Activated CD8-positive, alpha-beta T cell treated with anti-CD3 and anti-CD28 coated beads for 36 hours (primary cell): ENCODE measurements at regions not wholly inside any gene's neighbourhood (a gene's known extent, or its start where the extent isn't known, plus 50 kb on each side); places are given as distances from the start of the nearest gene placed in this dataset.

Experiments
- ATAC-seq: fragments of 200-7000 bp; cut with Tn5 transposase; one replicate; pipeline ENCODE4 v1.10.0; 2021; ENCODE audit warnings: mild to moderate bottlenecking, moderate library complexity
- CTCF ChIA-PET: fragments of 350-600 bp; sonication (Branson Sonifier 250); formaldehyde crosslinking; loops from one replicate; lab custom pipeline; 2021; ENCODE audit warnings: antibody characterized with exemption; lab: Charles Lee
- POLR2A ChIA-PET: fragments of 350-600 bp; sonication (Branson Sonifier 250); formaldehyde crosslinking; loops from one replicate; lab custom pipeline; 2021; ENCODE audit warnings: antibody characterized with exemption; lab: Charles Lee
- DNase-seq: peaks from one replicate; pipeline ENCODE4 v3.0.0-alpha.2; 2020
- H3K27ac Mint-ChIP-seq: one replicate; pipeline ENCODE4 v1.8.0; 2021; ENCODE audit warnings: mild to moderate bottlenecking, mixed read lengths
- H3K27me3 Mint-ChIP-seq: one replicate; pipeline ENCODE4 v1.8.0; 2021; ENCODE audit warnings: mixed read lengths
- H3K36me3 Mint-ChIP-seq: one replicate; pipeline ENCODE4 v1.8.0; 2021; ENCODE audit warnings: low read depth, mixed read lengths
- H3K4me1 Mint-ChIP-seq: one replicate; pipeline ENCODE4 v1.8.0; 2021; ENCODE audit warnings: low read depth, mixed read lengths
- H3K4me3 Mint-ChIP-seq: one replicate; pipeline ENCODE4 v1.8.0; 2021; ENCODE audit warnings: mild to moderate bottlenecking, moderate library complexity, mixed read lengths
- H3K9me3 Mint-ChIP-seq: one replicate; pipeline ENCODE4 v1.8.0; 2021; ENCODE audit warnings: mixed read lengths
- intact Hi-C: fragments of 100-400 bp; cut with micrococcal nuclease; formaldehyde crosslinking; loops from one replicate; pipeline ENCODE4 v1.10.0; 2022
- TF ChIP-seq, protein P1 (sequence below): fragments of 200-600 bp; IDR thresholded peaks from one replicate; pipeline ENCODE4 v1.8.0; 2022; ENCODE audit warnings: antibody characterized with exemption, mild to moderate bottlenecking

DNA sequence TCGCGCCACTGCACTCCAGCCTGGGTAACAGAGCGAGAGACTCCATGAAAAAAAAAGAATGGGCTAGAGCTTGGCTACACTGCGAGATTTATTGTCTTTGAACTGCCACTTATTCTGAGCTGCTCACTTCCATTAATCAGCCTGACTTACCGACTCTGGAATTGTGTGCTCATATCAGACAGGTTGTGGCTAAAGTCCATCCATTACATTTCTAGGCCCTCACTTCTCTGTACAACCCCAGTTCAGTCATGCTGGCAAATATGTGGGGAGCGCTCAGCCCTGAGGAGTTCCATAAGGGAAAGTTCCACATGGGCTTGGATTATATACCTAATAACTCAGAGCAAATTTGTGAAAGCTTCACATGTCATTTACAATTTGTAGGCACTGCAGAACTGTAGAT, 270.6 kb downstream of the TRIML1 start:
- Mint-ChIP-seq H3K36me3 (no peaks in the 10 kb centered on the region), H3K4me3 (no peak overlapping the region), H3K9me3 (peaks cover 6% of the 10 kb centered on the region), H3K27ac (no peak overlapping the region), H3K4me1 (no peaks in the 10 kb centered on the region), H3K27me3 (no peaks in the 10 kb centered on the region)
- intact Hi-C loops = no loop called here
- ATAC-seq (no peak), DNase-seq (no peak)
- ChIA-PET POLR2A (no interaction called here), CTCF (interaction anchor here (1.1 kb wide), 1 partner anchor 15 kb away, joined by 3 read pairs; no protein-coding TSS in a partner anchor)
- TF ChIP-seq, protein P1, sequence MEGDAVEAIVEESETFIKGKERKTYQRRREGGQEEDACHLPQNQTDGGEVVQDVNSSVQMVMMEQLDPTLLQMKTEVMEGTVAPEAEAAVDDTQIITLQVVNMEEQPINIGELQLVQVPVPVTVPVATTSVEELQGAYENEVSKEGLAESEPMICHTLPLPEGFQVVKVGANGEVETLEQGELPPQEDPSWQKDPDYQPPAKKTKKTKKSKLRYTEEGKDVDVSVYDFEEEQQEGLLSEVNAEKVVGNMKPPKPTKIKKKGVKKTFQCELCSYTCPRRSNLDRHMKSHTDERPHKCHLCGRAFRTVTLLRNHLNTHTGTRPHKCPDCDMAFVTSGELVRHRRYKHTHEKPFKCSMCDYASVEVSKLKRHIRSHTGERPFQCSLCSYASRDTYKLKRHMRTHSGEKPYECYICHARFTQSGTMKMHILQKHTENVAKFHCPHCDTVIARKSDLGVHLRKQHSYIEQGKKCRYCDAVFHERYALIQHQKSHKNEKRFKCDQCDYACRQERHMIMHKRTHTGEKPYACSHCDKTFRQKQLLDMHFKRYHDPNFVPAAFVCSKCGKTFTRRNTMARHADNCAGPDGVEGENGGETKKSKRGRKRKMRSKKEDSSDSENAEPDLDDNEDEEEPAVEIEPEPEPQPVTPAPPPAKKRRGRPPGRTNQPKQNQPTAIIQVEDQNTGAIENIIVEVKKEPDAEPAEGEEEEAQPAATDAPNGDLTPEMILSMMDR = no peak

DNA sequence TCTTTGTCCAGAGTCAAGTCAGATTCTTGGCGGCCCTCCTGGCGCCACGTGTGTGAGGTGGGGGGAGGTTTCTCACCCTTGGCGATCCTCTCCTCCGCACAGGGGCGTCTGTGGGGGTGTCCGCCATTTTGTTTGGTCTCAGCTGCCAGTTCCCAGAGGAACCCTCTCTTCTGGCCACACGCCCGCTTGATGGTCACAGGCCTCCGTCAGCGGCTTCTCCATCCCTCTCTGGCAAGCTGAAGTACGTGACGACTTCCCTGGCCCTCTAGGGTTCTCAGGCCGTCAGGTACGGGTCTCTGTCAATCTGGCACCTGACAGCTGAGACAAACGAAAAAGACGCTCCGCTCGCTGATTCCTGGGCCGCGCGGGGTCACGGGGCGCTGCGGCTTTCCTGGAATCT, 272.6 kb downstream of the TRIML1 start:
- Mint-ChIP-seq H3K4me3 (no peak overlapping the region), H3K4me1 (no peaks in the 10 kb centered on the region), H3K9me3 (peaks cover 12% of the 10 kb centered on the region), H3K27ac (no peak overlapping the region), H3K36me3 (no peaks in the 10 kb centered on the region), H3K27me3 (no peaks in the 10 kb centered on the region)
- ChIA-PET CTCF (no interaction called here), POLR2A (no interaction called here)
- TF ChIP-seq, protein P1 = no peak
- DNase-seq (no peak), ATAC-seq (no peak)
- intact Hi-C loops = no loop called here

DNA sequence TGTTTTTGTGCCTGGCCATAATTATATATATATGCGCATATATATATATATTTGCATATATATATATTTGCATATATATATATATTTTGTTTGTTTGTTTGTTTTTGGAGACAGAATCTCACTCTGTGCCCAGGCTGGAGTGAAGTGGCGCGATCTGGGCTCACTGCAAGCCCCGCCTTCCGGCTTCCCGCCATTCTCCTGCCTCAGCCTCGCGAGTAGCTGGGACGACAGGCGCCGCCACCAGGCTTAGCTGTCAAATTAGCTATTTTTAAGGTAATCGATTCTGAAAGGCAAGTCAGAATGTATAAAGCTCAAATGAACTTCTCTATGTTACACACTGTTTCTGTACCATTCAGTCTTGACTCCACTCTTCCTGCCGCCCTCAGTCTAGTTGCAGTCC, 273.3 kb downstream of the TRIML1 start:
- no peak overlapping the region for H3K27ac Mint-ChIP-seq
- H3K4me3 Mint-ChIP-seq = no peak overlapping the region
- DNase-seq (no peak), ATAC-seq (no peak)
- intact Hi-C loops = no loop called here
- TF ChIP-seq, protein P1 = no peak
- ChIA-PET POLR2A (no interaction called here), CTCF (no interaction called here)
- H3K9me3 Mint-ChIP-seq = peaks cover 12% of the 10 kb centered on the region
- H3K36me3 Mint-ChIP-seq = no peaks in the 10 kb centered on the region
- no peaks in the 10 kb centered on the region for H3K27me3 Mint-ChIP-seq
- H3K4me1 Mint-ChIP-seq = no peaks in the 10 kb centered on the region

DNA sequence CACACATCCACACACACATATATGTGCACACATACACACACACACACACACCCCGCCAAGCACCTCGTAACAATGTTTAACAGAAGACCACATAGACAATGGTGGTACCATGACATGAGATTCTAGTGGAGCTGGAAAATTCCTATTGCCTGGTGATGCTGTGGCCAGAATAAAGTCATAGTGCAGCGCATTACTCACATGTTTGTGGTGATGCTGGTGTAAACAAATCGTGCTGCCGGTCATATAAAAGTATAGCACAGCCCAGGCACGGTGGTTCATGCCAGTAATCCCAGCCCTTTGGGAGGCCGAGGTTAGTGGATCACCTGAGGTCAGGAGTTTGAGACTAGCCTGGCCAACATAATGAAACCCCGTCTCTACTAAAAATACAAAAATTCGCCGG, 275.2 kb downstream of the TRIML1 start:
- intact Hi-C loops = no loop called here
- no peak for ATAC-seq
- no peak for DNase-seq
- Mint-ChIP-seq H3K27ac (no peak overlapping the region), H3K36me3 (no peaks in the 10 kb centered on the region), H3K9me3 (peaks cover 11% of the 10 kb centered on the region), H3K27me3 (no peaks in the 10 kb centered on the region), H3K4me3 (no peak overlapping the region), H3K4me1 (no peaks in the 10 kb centered on the region)
- TF ChIP-seq, protein P1 = no peak
- CTCF ChIA-PET = no interaction called here
- POLR2A ChIA-PET = no interaction called here

DNA sequence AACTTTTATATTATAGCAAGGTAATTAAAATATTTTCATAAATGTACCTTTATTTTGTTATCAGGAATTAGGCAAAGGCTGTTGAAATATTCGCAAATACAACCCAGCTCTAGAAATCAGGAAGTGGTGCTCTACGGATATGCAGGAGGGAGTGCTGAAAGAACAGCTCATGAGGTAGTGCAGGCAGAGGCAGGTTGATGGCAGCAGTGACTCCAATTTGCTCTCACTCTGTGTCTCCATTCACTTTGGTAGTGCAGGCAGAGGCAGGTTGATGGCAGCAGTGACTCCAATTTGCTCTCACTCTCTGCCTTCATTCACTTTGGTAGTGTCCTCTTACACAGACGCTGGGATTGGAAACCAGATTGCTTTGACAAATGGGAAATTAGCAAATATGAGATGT, 277.9 kb downstream of the TRIML1 start:
- ChIA-PET POLR2A (no interaction called here), CTCF (no interaction called here)
- H3K9me3 Mint-ChIP-seq = peaks cover 11% of the 10 kb centered on the region

More for the DNA sequence above, 277.9 kb downstream of the TRIML1 start:
- intact Hi-C loops = no loop called here
- Mint-ChIP-seq H3K36me3 (no peaks in the 10 kb centered on the region), H3K27me3 (no peaks in the 10 kb centered on the region), H3K4me3 (no peak overlapping the region), H3K4me1 (no peaks in the 10 kb centered on the region), H3K27ac (no peak overlapping the region)
- DNase-seq (no peak), ATAC-seq (no peak)
- TF ChIP-seq, protein P1 = no peak
